HepG2 (cell line): ENCODE measurements at regions not wholly inside any gene's neighbourhood (a gene's known extent, or its start where the extent isn't known, plus 50 kb on each side); places are given as distances from the start of the nearest gene placed in this dataset.
A peak's percentile ranks its signal among the peaks of the same experiment; 100 is the strongest.

ENCODE experiments used
- ATF2 ChIP-seq: sonication (generic); formaldehyde crosslinking; IDR thresholded peaks from 2 replicates; pipeline ENCODE4 v1.4.0; 2020; ENCODE audit warnings: missing genetic modification reagents
- FOXO1 ChIP-seq: sonication (generic); formaldehyde crosslinking; IDR thresholded peaks from 2 replicates; pipeline ENCODE4 v1.4.0; 2020; ENCODE audit warnings: missing genetic modification reagents
- MLX ChIP-seq: IDR thresholded peaks from 2 replicates; pipeline ENCODE4 v1.6.1; 2016
- NFRKB ChIP-seq: fragments of 450-650 bp; IDR thresholded peaks from 2 replicates; pipeline ENCODE4 v1.6.1; 2017
- PPARG ChIP-seq: conservative IDR thresholded peaks from 2 replicates; pipeline ENCODE4 v1.6.1; 2016; ENCODE audit warnings: missing biosample characterization, missing genetic modification reagents
- RFX3 ChIP-seq: IDR thresholded peaks from 2 replicates; pipeline ENCODE4 v1.6.1; 2016; ENCODE audit warnings: missing biosample characterization, missing genetic modification reagents
- STAG1 ChIP-seq: sonication (generic); formaldehyde crosslinking; IDR thresholded peaks from 2 replicates; pipeline ENCODE4 v1.4.0; 2020; ENCODE audit warnings: missing genetic modification reagents
- TFDP1 ChIP-seq: IDR thresholded peaks from 2 replicates; pipeline ENCODE4 v1.6.1; 2016; ENCODE audit warnings: missing compliant biosample characterization, missing genetic modification reagents, borderline replicate concordance
- ZNF264 ChIP-seq: sonication (generic); formaldehyde crosslinking; IDR thresholded peaks from 2 replicates; pipeline ENCODE4 v1.4.0; 2020; ENCODE audit warnings: missing genetic modification reagents
- ZNF296 ChIP-seq: sonication (generic); formaldehyde crosslinking; conservative IDR thresholded peaks from 2 replicates; pipeline ENCODE4 v1.5.0; 2020; ENCODE audit warnings: mild to moderate bottlenecking, missing genetic modification reagents
- ZNF362 ChIP-seq: sonication (generic); formaldehyde crosslinking; IDR thresholded peaks from 2 replicates; pipeline ENCODE4 v1.4.0; 2020; ENCODE audit warnings: missing genetic modification reagents, mild to moderate bottlenecking, borderline replicate concordance
- ZNF484 ChIP-seq: sonication (generic); formaldehyde crosslinking; IDR thresholded peaks from 2 replicates; pipeline ENCODE4 v1.5.1; 2020; ENCODE audit warnings: mild to moderate bottlenecking, low read depth, missing genetic modification reagents, borderline replicate concordance
- ZNF83 ChIP-seq: sonication (generic); formaldehyde crosslinking; IDR thresholded peaks from 2 replicates; pipeline ENCODE4 v1.4.0; 2020; ENCODE audit warnings: missing genetic modification reagents, mild to moderate bottlenecking, borderline replicate concordance
- TF ChIP-seq, protein P1 (sequence below): sonication (generic); formaldehyde crosslinking; IDR thresholded peaks from 2 replicates; pipeline ENCODE4 v1.5.1; 2020; ENCODE audit warnings: missing genetic modification reagents, mild to moderate bottlenecking, borderline replicate concordance

DNA sequence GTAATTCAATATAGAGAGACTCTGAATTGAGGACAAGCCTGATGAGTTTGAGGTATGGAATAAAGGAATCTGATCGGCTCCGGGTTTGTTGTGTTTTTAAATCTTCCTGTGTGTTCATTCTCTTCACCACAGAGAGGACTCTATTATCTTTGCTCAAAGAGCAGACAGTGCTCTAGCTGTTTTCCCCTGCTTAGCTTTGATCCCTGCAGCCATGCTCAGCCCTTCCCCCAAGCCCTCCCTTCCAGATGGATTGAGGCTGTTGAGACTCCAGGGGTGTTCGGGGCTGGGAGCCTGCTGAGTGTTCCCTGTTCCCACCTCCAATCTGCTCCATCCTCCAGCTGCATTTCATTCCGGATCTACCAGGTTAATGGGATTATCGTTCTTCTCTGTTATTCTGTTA, 74.2 kb upstream of the CXADR start (continued):
- no peak for TF ChIP-seq TFDP1
- TF ChIP-seq, protein P1, sequence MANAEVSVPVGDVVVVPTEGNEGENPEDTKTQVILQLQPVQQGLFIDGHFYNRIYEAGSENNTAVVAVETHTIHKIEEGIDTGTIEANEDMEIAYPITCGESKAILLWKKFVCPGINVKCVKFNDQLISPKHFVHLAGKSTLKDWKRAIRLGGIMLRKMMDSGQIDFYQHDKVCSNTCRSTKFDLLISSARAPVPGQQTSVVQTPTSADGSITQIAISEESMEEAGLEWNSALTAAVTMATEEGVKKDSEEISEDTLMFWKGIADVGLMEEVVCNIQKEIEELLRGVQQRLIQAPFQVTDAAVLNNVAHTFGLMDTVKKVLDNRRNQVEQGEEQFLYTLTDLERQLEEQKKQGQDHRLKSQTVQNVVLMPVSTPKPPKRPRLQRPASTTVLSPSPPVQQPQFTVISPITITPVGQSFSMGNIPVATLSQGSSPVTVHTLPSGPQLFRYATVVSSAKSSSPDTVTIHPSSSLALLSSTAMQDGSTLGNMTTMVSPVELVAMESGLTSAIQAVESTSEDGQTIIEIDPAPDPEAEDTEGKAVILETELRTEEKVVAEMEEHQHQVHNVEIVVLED (CRISPR knock-in tag), result no peak
- TF ChIP-seq MLX (CRISPR knock-in tag), result no peak
- TF ChIP-seq FOXO1 (CRISPR knock-in tag), result peak; percentile 46; the same call in 1 of the 2 replicates
- no peak for TF ChIP-seq ZNF296 (CRISPR knock-in tag)
- TF ChIP-seq ZNF83 (CRISPR knock-in tag), result no peak
- no peak for TF ChIP-seq ATF2 (CRISPR knock-in tag)
- TF ChIP-seq ZNF362 (CRISPR knock-in tag), result 0 out of 2 replicates have a peak, but pooled peaks have one; percentile 26
- peak; percentile 54; the same call in 1 of the 2 replicates for TF ChIP-seq ZNF264 (CRISPR knock-in tag)
- peak; percentile 25; the same call in 1 of the 2 replicates for TF ChIP-seq STAG1 (CRISPR knock-in tag)
- TF ChIP-seq NFRKB, result no peak
- no peak for TF ChIP-seq PPARG (CRISPR knock-in tag)
- no peak for TF ChIP-seq ZNF484 (CRISPR knock-in tag)
- TF ChIP-seq RFX3 (CRISPR knock-in tag), result no peak
